ENCODE measurements at regions not wholly inside any gene's neighbourhood (a gene's known extent, or its start where the extent isn't known, plus 50 kb on each side); places are given as distances from the start of the nearest gene placed in this dataset.
"Not testable (repeated sequence)": the region's sequence is repeated elsewhere in the genome, so short reads cannot be mapped to it uniquely, and the experiment has no call there.

DNA sequence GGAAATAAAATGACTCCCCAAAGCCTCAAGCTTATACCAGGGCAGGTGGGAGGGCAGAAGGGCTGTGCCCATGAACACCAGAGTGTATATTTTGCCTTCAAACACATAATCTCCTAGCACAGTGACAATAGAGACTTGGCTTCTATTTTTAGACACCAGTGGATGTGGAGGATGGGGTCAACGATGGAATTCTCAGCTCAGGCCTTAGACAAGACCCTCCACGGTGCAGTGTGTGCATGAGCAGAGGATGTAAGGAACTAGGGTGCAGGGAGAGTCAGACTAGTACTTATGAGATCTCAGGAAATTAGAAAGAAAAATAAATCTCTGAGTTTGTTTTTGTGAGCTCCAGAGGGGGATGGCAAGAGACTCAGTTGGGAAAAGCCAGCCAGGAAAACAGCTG lies 113.6 kb upstream of the CADM1 start:
- TF ChIP-seq, protein P1, sequence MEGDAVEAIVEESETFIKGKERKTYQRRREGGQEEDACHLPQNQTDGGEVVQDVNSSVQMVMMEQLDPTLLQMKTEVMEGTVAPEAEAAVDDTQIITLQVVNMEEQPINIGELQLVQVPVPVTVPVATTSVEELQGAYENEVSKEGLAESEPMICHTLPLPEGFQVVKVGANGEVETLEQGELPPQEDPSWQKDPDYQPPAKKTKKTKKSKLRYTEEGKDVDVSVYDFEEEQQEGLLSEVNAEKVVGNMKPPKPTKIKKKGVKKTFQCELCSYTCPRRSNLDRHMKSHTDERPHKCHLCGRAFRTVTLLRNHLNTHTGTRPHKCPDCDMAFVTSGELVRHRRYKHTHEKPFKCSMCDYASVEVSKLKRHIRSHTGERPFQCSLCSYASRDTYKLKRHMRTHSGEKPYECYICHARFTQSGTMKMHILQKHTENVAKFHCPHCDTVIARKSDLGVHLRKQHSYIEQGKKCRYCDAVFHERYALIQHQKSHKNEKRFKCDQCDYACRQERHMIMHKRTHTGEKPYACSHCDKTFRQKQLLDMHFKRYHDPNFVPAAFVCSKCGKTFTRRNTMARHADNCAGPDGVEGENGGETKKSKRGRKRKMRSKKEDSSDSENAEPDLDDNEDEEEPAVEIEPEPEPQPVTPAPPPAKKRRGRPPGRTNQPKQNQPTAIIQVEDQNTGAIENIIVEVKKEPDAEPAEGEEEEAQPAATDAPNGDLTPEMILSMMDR (conservative IDR thresholded peaks at IDR 0.05; ENCODE audit: low read depth, low read length), result no peak
- no peak overlapping the region for H3K4me3 ChIP-seq (ENCODE audit: low read length)
- no peak for DNase-seq (ENCODE audit: low read depth)

DNA sequence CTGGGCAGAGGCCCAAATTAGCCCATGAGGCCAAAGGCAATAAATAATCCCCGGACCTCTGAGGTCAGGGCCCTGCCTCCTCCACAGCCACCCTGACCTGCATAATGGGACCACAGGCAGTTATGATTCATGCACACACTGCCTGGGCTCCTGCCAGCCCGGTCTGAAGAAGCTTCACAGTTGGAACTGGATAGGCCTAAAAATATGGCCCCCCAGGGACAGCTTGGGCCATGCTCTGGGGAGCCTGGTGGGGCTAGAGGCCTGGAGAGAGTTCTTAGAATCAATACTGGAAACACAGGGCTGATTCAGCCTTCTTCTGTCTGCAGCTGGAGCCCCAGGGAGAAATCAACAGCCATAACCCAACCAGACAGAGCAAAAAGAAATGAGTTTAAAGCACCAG lies 112.8 kb upstream of the CADM1 start:
- no peak overlapping the region for H3K4me3 ChIP-seq (ENCODE audit: low read length)
- TF ChIP-seq, protein P1 (conservative IDR thresholded peaks at IDR 0.05; ENCODE audit: low read depth, low read length), result no peak
- no peak for DNase-seq (ENCODE audit: low read depth)

DNA sequence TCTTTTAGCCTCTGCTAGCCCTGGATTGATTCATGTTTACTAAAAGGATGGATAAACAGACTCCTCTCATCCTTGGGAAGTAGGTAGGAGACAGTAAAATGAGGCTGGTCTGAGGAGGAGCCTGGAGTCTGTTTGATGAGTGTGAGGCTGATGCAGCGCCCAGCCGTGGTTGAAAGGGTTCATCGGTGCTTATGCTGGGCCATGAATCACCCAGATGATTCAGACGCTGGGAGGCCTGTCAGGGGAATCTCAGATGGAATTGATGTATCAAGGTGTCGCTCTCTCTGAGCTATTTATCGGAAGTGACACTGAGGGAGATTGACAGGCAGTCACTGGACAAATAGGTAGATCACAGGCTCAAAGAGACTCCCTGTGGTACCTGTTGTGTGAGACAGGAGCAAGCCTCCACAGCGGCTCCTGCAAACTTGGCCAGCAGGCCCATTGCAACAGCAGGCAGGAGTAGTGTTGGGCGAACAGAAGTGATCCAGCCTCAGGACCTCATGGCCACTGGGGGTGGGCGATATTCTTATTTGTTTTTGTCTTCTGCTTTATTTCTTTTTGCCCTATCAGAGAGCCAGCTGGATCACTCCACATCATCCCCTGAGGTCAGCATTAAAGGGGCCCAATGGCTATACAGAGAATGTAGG lies 109.9 kb upstream of the CADM1 start:
- TF ChIP-seq, protein P1 (conservative IDR thresholded peaks at IDR 0.05; ENCODE audit: low read depth, low read length), result peak; percentile 25
- DNase-seq (ENCODE audit: low read depth), result no peak
- no peak overlapping the region for H3K4me3 ChIP-seq (ENCODE audit: low read length)

DNA sequence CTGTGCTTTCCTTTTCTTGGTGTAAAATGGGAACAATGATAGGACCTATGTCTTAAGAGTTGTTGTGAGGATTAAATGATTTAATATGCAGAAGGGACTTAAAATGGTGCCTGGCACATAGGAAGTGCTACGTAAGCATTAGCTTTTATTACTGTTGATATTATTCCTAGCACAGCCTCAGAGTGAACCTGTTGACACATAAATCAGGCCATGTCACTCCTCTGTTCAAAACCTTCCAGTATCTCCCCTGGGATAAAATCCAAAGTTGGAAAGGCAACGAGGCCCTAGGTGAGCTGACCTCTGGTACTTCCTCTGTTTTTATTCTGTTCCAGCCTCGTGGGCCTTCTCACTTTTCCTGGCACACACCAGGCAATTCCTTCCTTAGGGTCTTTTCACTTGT lies 108.8 kb upstream of the CADM1 start:
- TF ChIP-seq, protein P1 (conservative IDR thresholded peaks at IDR 0.05; ENCODE audit: low read depth, low read length), result no peak
- no peak overlapping the region for H3K4me3 ChIP-seq (ENCODE audit: low read length)
- no peak for DNase-seq (ENCODE audit: low read depth)

DNA sequence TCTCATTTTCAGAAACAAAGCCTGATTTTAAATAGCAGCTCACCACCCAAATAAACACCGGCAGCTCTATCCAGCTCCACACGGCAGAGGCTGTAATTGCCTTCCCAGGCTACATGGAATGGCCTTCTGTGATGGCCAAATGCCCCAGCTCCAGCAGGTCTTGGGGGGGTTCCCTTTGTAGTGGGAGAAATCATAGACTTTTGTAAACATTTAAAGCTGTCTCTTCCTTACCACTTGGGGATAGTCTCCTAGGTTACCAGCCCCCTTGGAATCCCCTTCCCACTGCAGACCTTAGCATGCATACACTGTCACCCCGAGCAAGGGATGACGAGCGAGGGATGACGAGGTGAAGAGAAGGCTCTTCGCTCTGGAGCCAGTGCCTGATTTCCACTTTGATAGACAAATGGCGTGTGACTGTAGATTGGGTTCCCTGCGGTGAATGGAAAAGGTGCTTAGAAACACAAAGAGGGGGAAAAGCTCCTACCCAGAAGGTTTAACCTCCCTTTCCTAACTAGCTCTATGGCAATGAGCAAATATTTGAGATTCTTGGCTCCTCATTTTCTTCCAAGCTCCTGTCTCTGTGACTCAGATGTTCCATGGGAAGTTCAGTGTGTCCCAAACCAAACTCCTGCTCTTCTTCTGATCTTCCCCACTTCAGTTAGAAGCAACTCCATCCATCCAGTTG lies 108.0 kb upstream of the CADM1 start:
- DNase-seq (ENCODE audit: low read depth), result no peak
- TF ChIP-seq, protein P1 (conservative IDR thresholded peaks at IDR 0.05; ENCODE audit: low read depth, low read length), result no peak
- H3K4me3 ChIP-seq (ENCODE audit: low read length), result no peak overlapping the region

DNA sequence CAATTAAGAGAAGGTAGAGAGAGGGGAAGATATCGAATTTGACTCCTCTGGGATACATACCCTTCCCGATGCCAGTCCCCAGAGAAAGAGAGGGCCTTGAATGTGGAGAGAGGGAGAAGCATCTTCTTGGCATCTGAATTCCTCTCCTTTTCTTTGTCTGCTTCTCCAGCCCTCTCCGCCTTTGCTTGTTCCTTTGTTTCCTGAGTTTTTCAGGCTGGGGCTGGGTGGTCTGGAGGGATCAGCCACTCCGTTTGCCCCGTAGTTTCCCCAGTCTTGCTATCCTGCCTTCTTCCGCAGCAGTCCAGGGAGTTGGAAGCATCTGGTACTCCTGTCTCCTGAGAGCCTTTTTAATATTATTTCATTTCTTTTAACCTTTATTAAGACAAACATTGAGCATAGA lies 107.1 kb upstream of the CADM1 start:
- TF ChIP-seq, protein P1 (conservative IDR thresholded peaks at IDR 0.05; ENCODE audit: low read depth, low read length), result no peak
- H3K4me3 ChIP-seq (ENCODE audit: low read length), result no peak overlapping the region
- no peak for DNase-seq (ENCODE audit: low read depth)

DNA sequence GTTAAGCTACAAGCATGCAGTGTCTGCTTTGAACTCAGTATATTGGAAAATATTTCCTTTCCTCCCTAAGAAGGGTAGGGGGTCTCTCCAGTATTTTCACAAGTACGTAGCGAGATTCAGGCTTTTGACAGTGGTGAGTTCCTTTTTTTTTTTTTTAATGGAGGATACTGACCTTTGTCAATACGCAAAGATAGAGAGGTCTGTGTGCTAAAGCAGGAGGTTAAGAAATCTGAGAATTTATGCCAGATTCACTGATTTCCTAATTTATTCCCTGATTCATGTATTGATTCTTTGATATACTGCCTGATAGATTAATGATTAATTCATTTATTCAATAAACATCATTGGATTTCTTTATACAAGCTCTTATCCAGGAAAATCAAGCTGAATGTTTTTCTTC lies 106.7 kb upstream of the CADM1 start:
- no peak overlapping the region for H3K4me3 ChIP-seq (ENCODE audit: low read length)
- no peak for DNase-seq (ENCODE audit: low read depth)
- TF ChIP-seq, protein P1 (conservative IDR thresholded peaks at IDR 0.05; ENCODE audit: low read depth, low read length), result no peak

DNA sequence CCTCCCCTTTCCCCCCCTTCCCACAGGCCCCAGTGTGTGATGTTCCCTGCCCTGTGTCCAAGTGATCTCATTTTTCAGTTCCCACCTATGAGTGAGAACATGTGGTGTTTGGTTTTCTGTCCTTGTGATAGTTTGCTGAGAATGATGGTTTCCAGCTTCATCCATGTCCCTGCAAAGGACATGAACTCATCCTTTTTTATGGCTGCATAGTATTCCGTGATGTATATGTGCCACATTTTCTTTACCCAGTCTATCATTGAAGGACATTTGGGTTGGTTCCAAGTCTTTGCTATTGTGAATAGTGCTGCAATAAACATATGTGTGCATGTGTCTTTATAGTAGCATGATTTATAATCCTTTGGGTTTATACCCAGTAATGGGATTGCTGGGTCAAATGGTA lies 106.0 kb upstream of the CADM1 start:
- not testable (repeated sequence) for DNase-seq (ENCODE audit: low read depth); H3K4me3 ChIP-seq (ENCODE audit: low read length)

Measured in retinal pigment epithelial cell (primary cell).